ENCODE measurements at regions not wholly inside any gene's neighbourhood (a gene's known extent, or its start where the extent isn't known, plus 50 kb on each side); places are given as distances from the start of the nearest gene placed in this dataset.

DNA sequence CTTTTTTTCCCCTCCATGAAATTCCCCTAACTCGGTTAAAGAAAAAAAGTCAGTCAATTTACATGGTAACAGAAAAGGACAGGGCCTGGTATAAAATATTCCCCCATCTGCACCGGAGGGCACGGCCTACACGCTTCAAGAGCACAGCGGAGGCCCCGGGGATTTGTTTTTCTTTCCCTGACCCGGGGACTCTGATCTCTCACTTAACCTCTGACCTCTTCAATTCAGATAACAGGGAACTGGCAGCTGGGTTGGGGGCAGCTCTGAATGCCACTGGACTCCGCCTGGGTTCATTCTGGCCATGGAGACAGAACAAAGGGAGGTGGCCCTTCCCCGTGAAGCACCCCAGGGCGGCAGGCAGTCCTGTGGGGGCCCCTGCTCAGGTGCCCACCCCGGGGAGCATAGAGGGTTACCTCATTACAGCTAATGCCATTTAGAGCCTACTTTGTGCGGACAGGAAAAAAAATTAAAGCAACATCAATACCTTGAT is 257.5 kb downstream of the SHQ1 start:
- Histone ChIP-seq H3K9me3 (no peaks in the 10 kb centered on the region), H3K4me3 (no peak overlapping the region), H3K4me1 (peaks cover 0 to 20% (median 12%) of the 10 kb centered on the region in 4 donors), H3K27ac (peak overlapping the region; percentile 0 to 49), H3K27me3 (no peaks in the 10 kb centered on the region), H3K36me3 (no peaks in the 10 kb centered on the region)
- TF ChIP-seq, protein P1, sequence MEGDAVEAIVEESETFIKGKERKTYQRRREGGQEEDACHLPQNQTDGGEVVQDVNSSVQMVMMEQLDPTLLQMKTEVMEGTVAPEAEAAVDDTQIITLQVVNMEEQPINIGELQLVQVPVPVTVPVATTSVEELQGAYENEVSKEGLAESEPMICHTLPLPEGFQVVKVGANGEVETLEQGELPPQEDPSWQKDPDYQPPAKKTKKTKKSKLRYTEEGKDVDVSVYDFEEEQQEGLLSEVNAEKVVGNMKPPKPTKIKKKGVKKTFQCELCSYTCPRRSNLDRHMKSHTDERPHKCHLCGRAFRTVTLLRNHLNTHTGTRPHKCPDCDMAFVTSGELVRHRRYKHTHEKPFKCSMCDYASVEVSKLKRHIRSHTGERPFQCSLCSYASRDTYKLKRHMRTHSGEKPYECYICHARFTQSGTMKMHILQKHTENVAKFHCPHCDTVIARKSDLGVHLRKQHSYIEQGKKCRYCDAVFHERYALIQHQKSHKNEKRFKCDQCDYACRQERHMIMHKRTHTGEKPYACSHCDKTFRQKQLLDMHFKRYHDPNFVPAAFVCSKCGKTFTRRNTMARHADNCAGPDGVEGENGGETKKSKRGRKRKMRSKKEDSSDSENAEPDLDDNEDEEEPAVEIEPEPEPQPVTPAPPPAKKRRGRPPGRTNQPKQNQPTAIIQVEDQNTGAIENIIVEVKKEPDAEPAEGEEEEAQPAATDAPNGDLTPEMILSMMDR (IDR thresholded peaks at IDR 0.05): no peak
- intact Hi-C loops (cut with DNase I; ENCODE audit: low total_unique reads): no loop called here
- no peak for DNase-seq

- no peaks in the 10 kb centered on the region for H3K9me3 ChIP-seq
- intact Hi-C loops (cut with DNase I; ENCODE audit: low total_unique reads): no loop called here
- H3K27ac ChIP-seq: no peak overlapping the region
- peaks cover 0 to 16% (median 12%) of the 10 kb centered on the region in 4 donors for H3K4me1 ChIP-seq
- TF ChIP-seq, protein P1 (IDR thresholded peaks at IDR 0.05): no peak
- DNase-seq: no peak
- H3K4me3 ChIP-seq: no peak overlapping the region
- no peaks in the 10 kb centered on the region for H3K27me3 ChIP-seq
- no peaks in the 10 kb centered on the region for H3K36me3 ChIP-seq
Measured at GRCh38 chr3:72587282-72587681, 261.0 kb downstream of the SHQ1 start.

GRCh38 chr3:72586694-72587093 is 261.6 kb downstream of the SHQ1 start:
- Histone ChIP-seq H3K27ac (no peak overlapping the region), H3K4me1 (peaks cover 0 to 10% (median 7%) of the 10 kb centered on the region in 4 donors), H3K27me3 (no peaks in the 10 kb centered on the region), H3K9me3 (no peaks in the 10 kb centered on the region), H3K36me3 (no peaks in the 10 kb centered on the region), H3K4me3 (no peak overlapping the region)
- DNase-seq: no peak
- TF ChIP-seq, protein P1 (IDR thresholded peaks at IDR 0.05): no peak
- intact Hi-C loops (cut with DNase I; ENCODE audit: low total_unique reads): no loop called here

DNA sequence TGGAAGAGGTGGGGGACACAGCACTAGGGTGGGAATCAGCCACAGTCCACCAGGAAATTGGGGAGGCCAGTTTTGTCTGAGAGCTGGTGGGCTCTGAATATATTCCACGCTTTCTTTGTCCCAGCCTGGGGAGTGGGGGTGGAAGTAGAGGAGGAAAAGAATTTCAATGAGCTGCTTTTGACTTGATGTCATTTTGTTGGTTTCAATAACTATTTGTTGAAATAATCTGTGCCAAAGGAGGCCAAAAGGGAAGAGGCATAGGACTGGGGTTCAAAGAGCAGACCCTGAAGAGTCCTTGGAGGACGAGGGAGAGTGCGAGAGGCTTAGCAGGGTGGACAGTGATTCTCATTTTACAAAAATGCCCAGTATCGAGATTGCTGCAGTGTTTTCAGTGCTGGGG is 262.3 kb downstream of the SHQ1 start:
- Histone ChIP-seq H3K27ac (no peak overlapping the region), H3K4me1 (peaks cover 0 to 3% (median 1%) of the 10 kb centered on the region in 4 donors), H3K27me3 (no peaks in the 10 kb centered on the region), H3K4me3 (no peak overlapping the region), H3K36me3 (no peaks in the 10 kb centered on the region), H3K9me3 (no peaks in the 10 kb centered on the region)
- no peak for DNase-seq
- intact Hi-C loops (cut with DNase I; ENCODE audit: low total_unique reads): no loop called here
- TF ChIP-seq, protein P1 (IDR thresholded peaks at IDR 0.05): no peak

- no peaks in the 10 kb centered on the region for H3K4me1 ChIP-seq
- no peaks in the 10 kb centered on the region for H3K27me3 ChIP-seq
- TF ChIP-seq, protein P1 (IDR thresholded peaks at IDR 0.05): no peak
- no peaks in the 10 kb centered on the region for H3K36me3 ChIP-seq
- H3K4me3 ChIP-seq: no peak overlapping the region
- intact Hi-C loops (cut with DNase I; ENCODE audit: low total_unique reads): no loop called here
- DNase-seq: no peak
- H3K9me3 ChIP-seq: no peaks in the 10 kb centered on the region
- no peak overlapping the region for H3K27ac ChIP-seq
Measured at GRCh38 chr3:72584262-72584661, 264.0 kb downstream of the SHQ1 start.

DNA sequence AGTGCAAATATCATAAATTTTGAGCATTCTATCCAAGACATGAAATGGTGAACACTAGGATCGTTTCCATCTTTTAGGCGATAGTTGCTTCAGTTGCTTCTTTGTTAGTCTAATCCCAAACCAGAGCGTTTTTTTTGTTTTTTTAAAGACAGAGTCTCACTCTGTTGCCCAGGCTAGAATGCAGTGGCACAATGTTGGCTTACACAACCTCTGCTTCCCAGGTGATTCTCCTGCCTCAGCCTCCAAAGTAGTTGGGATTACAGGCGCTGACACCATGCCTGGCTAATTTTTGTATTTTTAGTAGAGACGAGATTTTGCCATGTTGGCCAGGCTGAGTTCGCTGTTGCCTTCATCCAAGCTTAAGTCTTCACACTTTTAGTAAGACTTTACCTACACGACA is 265.3 kb downstream of the SHQ1 start:
- no peak for DNase-seq
- no peaks in the 10 kb centered on the region for H3K36me3 ChIP-seq
- H3K4me3 ChIP-seq: no peak overlapping the region
- H3K4me1 ChIP-seq: no peaks in the 10 kb centered on the region
- TF ChIP-seq, protein P1 (IDR thresholded peaks at IDR 0.05): no peak
- no peaks in the 10 kb centered on the region for H3K27me3 ChIP-seq
- no peak overlapping the region for H3K27ac ChIP-seq
- intact Hi-C loops (cut with DNase I; ENCODE audit: low total_unique reads): no loop called here
- H3K9me3 ChIP-seq: no peaks in the 10 kb centered on the region

All from tibial artery (tissue), 4 donors.